Right atrium auricular region (tissue), 2 donors: ENCODE measurements at regions not wholly inside any gene's neighbourhood (a gene's known extent, or its start where the extent isn't known, plus 50 kb on each side); places are given as distances from the start of the nearest gene placed in this dataset.

Experiments
- DNase-seq: peaks from one replicate; pipeline ENCODE4 v3.0.0-alpha.2; 2019; ENCODE audit warnings: low spot score
- H3K27ac ChIP-seq, 2 donors: fragments of 200-600 bp; sonication (generic); 1 replicate in 1 of 2; 2 replicates in 1 of 2; pipeline ENCODE4 v1.5.1; 2016 to 2019
- H3K27me3 ChIP-seq, 2 donors: fragments of 200-600 bp; sonication (generic); one replicate each; pipeline versions ENCODE4 v1.5.1 to v1.6.0; 2017 to 2019
- H3K36me3 ChIP-seq: fragments of 200-600 bp; sonication (generic); one replicate; pipeline ENCODE4 v1.5.1; 2016
- H3K4me1 ChIP-seq, 2 donors: fragments of 200-600 bp; sonication (generic); one replicate each; pipeline versions ENCODE4 v1.5.1 to v1.6.0; 2017 to 2019
- H3K4me3 ChIP-seq, 2 donors: fragments of 200-600 bp; sonication (generic); 1 replicate in 1 of 2; 2 replicates in 1 of 2; pipeline ENCODE4 v1.5.1; 2017 to 2019; ENCODE audit warnings: mild to moderate bottlenecking in 1 of 2, moderate library complexity in 1 of 2
- H3K9me3 ChIP-seq, 2 donors: fragments of 200-600 bp; sonication (generic); one replicate each; pipeline ENCODE4 v1.5.1; 2019
- CTCF ChIP-seq, 2 donors: fragments of 200-600 bp; sonication (generic); IDR thresholded peaks; one replicate each; pipeline ENCODE4 v1.5.1; 2019; ENCODE audit warnings: antibody characterized with exemption in 2 of 2

- TF ChIP-seq CTCF (IDR thresholded peaks at IDR 0.05): no peak
- H3K4me1 ChIP-seq: no peaks in the 10 kb centered on the region
- no peak for DNase-seq
- no peak overlapping the region for H3K27ac ChIP-seq
- no peaks in the 10 kb centered on the region for H3K27me3 ChIP-seq
- H3K36me3 ChIP-seq: no peaks in the 10 kb centered on the region
- H3K9me3 ChIP-seq: no peaks in the 10 kb centered on the region
- H3K4me3 ChIP-seq: no peak overlapping the region
Observed at GRCh38 chr10:125397608-125398007, 237.2 kb upstream of the CTBP2 start.

GRCh38 chr10:125396676-125397075 lies 236.3 kb upstream of the CTBP2 start:
- Histone ChIP-seq H3K27ac (no peak overlapping the region), H3K4me3 (no peak overlapping the region), H3K27me3 (no peaks in the 10 kb centered on the region), H3K36me3 (no peaks in the 10 kb centered on the region), H3K9me3 (no peaks in the 10 kb centered on the region), H3K4me1 (no peaks in the 10 kb centered on the region)
- no peak for TF ChIP-seq CTCF (IDR thresholded peaks at IDR 0.05)
- DNase-seq: no peak

- Histone ChIP-seq H3K36me3 (no peaks in the 10 kb centered on the region), H3K9me3 (peaks cover 0 to 28% of the 10 kb centered on the region in 2 donors)
Observed at GRCh38 chr10:125392609-125393008, 232.2 kb upstream of the CTBP2 start.

GRCh38 chr10:125392154-125392553 lies 231.8 kb upstream of the CTBP2 start:
- TF ChIP-seq CTCF (IDR thresholded peaks at IDR 0.05): no peak
- Histone ChIP-seq H3K36me3 (no peaks in the 10 kb centered on the region), H3K9me3 (peaks cover 0 to 28% of the 10 kb centered on the region in 2 donors), H3K4me1 (no peaks in the 10 kb centered on the region), H3K4me3 (no peak overlapping the region), H3K27ac (no peak overlapping the region), H3K27me3 (no peaks in the 10 kb centered on the region)
- no peak for DNase-seq

More at GRCh38 chr10:125392609-125393008, 232.2 kb upstream of the CTBP2 start:
- TF ChIP-seq CTCF (IDR thresholded peaks at IDR 0.05): no peak
- Histone ChIP-seq H3K4me3 (no peak overlapping the region), H3K27me3 (no peaks in the 10 kb centered on the region), H3K27ac (no peak overlapping the region), H3K4me1 (no peaks in the 10 kb centered on the region)
- no peak for DNase-seq

- H3K27ac ChIP-seq: no peak overlapping the region
- H3K27me3 ChIP-seq: no peaks in the 10 kb centered on the region
- DNase-seq: no peak
- no peak for TF ChIP-seq CTCF (IDR thresholded peaks at IDR 0.05)
- H3K4me3 ChIP-seq: no peak overlapping the region
- no peaks in the 10 kb centered on the region for H3K4me1 ChIP-seq
- H3K36me3 ChIP-seq: no peaks in the 10 kb centered on the region
- peaks cover 0 to 28% of the 10 kb centered on the region in 2 donors for H3K9me3 ChIP-seq
Observed at GRCh38 chr10:125389648-125390047, 229.3 kb upstream of the CTBP2 start.

- H3K4me3 ChIP-seq: no peak overlapping the region
- no peak for DNase-seq
- H3K4me1 ChIP-seq: no peaks in the 10 kb centered on the region
- no peaks in the 10 kb centered on the region for H3K36me3 ChIP-seq
- H3K9me3 ChIP-seq: peaks cover 0 to 16% of the 10 kb centered on the region in 2 donors
- no peak overlapping the region for H3K27ac ChIP-seq
- no peak for TF ChIP-seq CTCF (IDR thresholded peaks at IDR 0.05)
- no peaks in the 10 kb centered on the region for H3K27me3 ChIP-seq
Observed at GRCh38 chr10:125379592-125379991, 219.2 kb upstream of the CTBP2 start.
